Calu3 (cell line): ENCODE measurements at regions not wholly inside any gene's neighbourhood (a gene's known extent, or its start where the extent isn't known, plus 50 kb on each side); places are given as distances from the start of the nearest gene placed in this dataset.

ENCODE experiments used
- BruUV-seq: library from RNA; stranded (reverse); fragments of 400-500 nt; replicated peaks from 2 replicates; lab custom pipeline; 2021; lab: Mats Ljungman, UMichigan
- CTCF ChIA-PET: fragments of 300-600 bp; sonication (Branson Sonifier 250); formaldehyde crosslinking; loops from one replicate; lab custom pipeline; 2022; ENCODE audit warnings: antibody characterized with exemption; lab: Charles Lee
- DNase-seq: peaks from one replicate; pipeline ENCODE4 v3.0.0; 2022
- H3K27ac Mint-ChIP-seq: one replicate; pipeline ENCODE4 v1.8.0; 2022; ENCODE audit warnings: mixed read lengths; ENCODE audit not compliant: unreplicated experiment
- H3K27me3 Mint-ChIP-seq: one replicate; pipeline ENCODE4 v1.8.0; 2022; ENCODE audit warnings: mixed read lengths; ENCODE audit not compliant: unreplicated experiment
- H3K36me3 Mint-ChIP-seq: one replicate; pipeline ENCODE4 v1.8.0; 2022; ENCODE audit warnings: mild to moderate bottlenecking, moderate library complexity, mixed read lengths; ENCODE audit not compliant: insufficient read depth, unreplicated experiment
- H3K4me1 Mint-ChIP-seq: one replicate; pipeline ENCODE4 v1.8.0; 2022; ENCODE audit warnings: mild to moderate bottlenecking, low read depth, mixed read lengths; ENCODE audit not compliant: unreplicated experiment
- H3K4me3 Mint-ChIP-seq: one replicate; pipeline ENCODE4 v1.8.0; 2022; ENCODE audit warnings: mild to moderate bottlenecking, low read depth, moderate library complexity, mixed read lengths; ENCODE audit not compliant: unreplicated experiment
- H3K9me3 Mint-ChIP-seq: one replicate; pipeline ENCODE4 v1.8.0; 2022; ENCODE audit warnings: low read depth, mixed read lengths; ENCODE audit not compliant: unreplicated experiment
- CTCF ChIP-seq: fragments of 200-600 bp; IDR thresholded peaks from one replicate; pipeline ENCODE4 v1.8.0; 2022; ENCODE audit warnings: antibody characterized with exemption; ENCODE audit not compliant: unreplicated experiment
- intact Hi-C: fragments of 100-400 bp; cut with micrococcal nuclease; formaldehyde crosslinking; loops from one replicate; pipeline ENCODE4 v1.10.0; 2022; ENCODE audit not compliant: unreplicated experiment

GRCh38 chr7:94834359-94834758 lies 73.0 kb upstream of the PPP1R9A start:
- no peak overlapping the region for H3K4me3 Mint-ChIP-seq
- no peak for DNase-seq
- peaks cover 15% of the 10 kb centered on the region for H3K9me3 Mint-ChIP-seq

GRCh38 chr7:94838717-94839116 lies 68.7 kb upstream of the PPP1R9A start:
- CTCF ChIA-PET: no interaction called here
- Mint-ChIP-seq H3K36me3 (no peaks in the 10 kb centered on the region), H3K4me3 (no peak overlapping the region), H3K27me3 (no peaks in the 10 kb centered on the region), H3K27ac (no peak overlapping the region), H3K4me1 (no peaks in the 10 kb centered on the region), H3K9me3 (peaks cover 10% of the 10 kb centered on the region)
- BruUV-seq: no TSS peak
- no peak for TF ChIP-seq CTCF
- intact Hi-C loops: no loop called here
- no peak for DNase-seq

More at GRCh38 chr7:94834359-94834758, 73.0 kb upstream of the PPP1R9A start:
- Mint-ChIP-seq H3K27ac (no peak overlapping the region), H3K36me3 (no peaks in the 10 kb centered on the region), H3K4me1 (no peaks in the 10 kb centered on the region), H3K27me3 (no peaks in the 10 kb centered on the region)
- intact Hi-C loops: no loop called here
- BruUV-seq: no TSS peak
- TF ChIP-seq CTCF: no peak
- CTCF ChIA-PET: no interaction called here

GRCh38 chr7:94843553-94843952 lies 63.8 kb upstream of the PPP1R9A start:
- CTCF ChIA-PET: no interaction called here
- TF ChIP-seq CTCF: no peak
- Mint-ChIP-seq H3K9me3 (peaks cover 9% of the 10 kb centered on the region), H3K36me3 (no peaks in the 10 kb centered on the region), H3K27ac (no peak overlapping the region), H3K4me3 (no peak overlapping the region), H3K4me1 (no peaks in the 10 kb centered on the region), H3K27me3 (no peaks in the 10 kb centered on the region)
- no TSS peak for BruUV-seq
- intact Hi-C loops: no loop called here
- DNase-seq: no peak

- BruUV-seq: no TSS peak
- no peaks in the 10 kb centered on the region for H3K36me3 Mint-ChIP-seq
- H3K27ac Mint-ChIP-seq: no peak overlapping the region
- intact Hi-C loops: no loop called here
- no peaks in the 10 kb centered on the region for H3K27me3 Mint-ChIP-seq
- no peaks in the 10 kb centered on the region for H3K4me1 Mint-ChIP-seq
- CTCF ChIA-PET: no interaction called here
- no peak for DNase-seq
- H3K4me3 Mint-ChIP-seq: no peak overlapping the region
- TF ChIP-seq CTCF: no peak
- H3K9me3 Mint-ChIP-seq: peaks cover 5% of the 10 kb centered on the region
Measured at GRCh38 chr7:94848531-94848930, 58.9 kb upstream of the PPP1R9A start.
